ENCODE measurements at regions not wholly inside any gene's neighbourhood (a gene's known extent, or its start where the extent isn't known, plus 50 kb on each side); places are given as distances from the start of the nearest gene placed in this dataset.

GRCh38 chr9:11821306-11821975, 871.7 kb upstream of the TYRP1 start:
- CTCF ChIA-PET: no interaction called here
- Histone ChIP-seq H3K4me3 (ENCODE audit: low read depth, low read length) (no peak overlapping the region), H3K9me3 (ENCODE audit: control insufficient read depth, insufficient read depth, low read length) (no peaks in the 10 kb centered on the region), H3K27me3 (ENCODE audit: control insufficient read depth, insufficient read depth, low read length) (no peaks in the 10 kb centered on the region), H3K27ac (ENCODE audit: low read depth, low read length) (no peak overlapping the region)
- POLR2A ChIA-PET: no interaction called here
- no peak for DNase-seq (ENCODE audit: low read depth, low spot score)
- no peak for TF ChIP-seq CTCF (IDR thresholded peaks at IDR 0.05; ENCODE audit: low read depth, low read length)

GRCh38 chr9:11828201-11828600, 865.0 kb upstream of the TYRP1 start:
- Histone ChIP-seq H3K27me3 (ENCODE audit: control insufficient read depth, insufficient read depth, low read length) (no peaks in the 10 kb centered on the region), H3K9me3 (ENCODE audit: control insufficient read depth, insufficient read depth, low read length) (no peaks in the 10 kb centered on the region), H3K4me3 (ENCODE audit: low read depth, low read length) (no peak overlapping the region), H3K27ac (ENCODE audit: low read depth, low read length) (no peak overlapping the region)
- ChIA-PET POLR2A (no interaction called here), CTCF (no interaction called here)
- TF ChIP-seq CTCF (IDR thresholded peaks at IDR 0.05; ENCODE audit: low read depth, low read length): no peak
- DNase-seq (ENCODE audit: low read depth, low spot score): no peak

GRCh38 chr9:11833056-11833455, 860.1 kb upstream of the TYRP1 start:
- no peaks in the 10 kb centered on the region for H3K27me3 ChIP-seq (ENCODE audit: control insufficient read depth, insufficient read depth, low read length)
- POLR2A ChIA-PET: no interaction called here
- H3K9me3 ChIP-seq (ENCODE audit: control insufficient read depth, insufficient read depth, low read length): peaks cover 10% of the 10 kb centered on the region; the same call in 1 of the 2 replicates
- CTCF ChIA-PET: no interaction called here
- H3K27ac ChIP-seq (ENCODE audit: low read depth, low read length): no peak overlapping the region
- DNase-seq (ENCODE audit: low read depth, low spot score): no peak
- TF ChIP-seq CTCF (IDR thresholded peaks at IDR 0.05; ENCODE audit: low read depth, low read length): no peak
- no peak overlapping the region for H3K4me3 ChIP-seq (ENCODE audit: low read depth, low read length)

GRCh38 chr9:11868795-11869194, 824.4 kb upstream of the TYRP1 start:
- no peak overlapping the region for H3K27ac ChIP-seq (ENCODE audit: low read depth, low read length)
- no peaks in the 10 kb centered on the region for H3K9me3 ChIP-seq (ENCODE audit: control insufficient read depth, insufficient read depth, low read length)
- POLR2A ChIA-PET: no interaction called here
- TF ChIP-seq CTCF (IDR thresholded peaks at IDR 0.05; ENCODE audit: low read depth, low read length): no peak
- H3K27me3 ChIP-seq (ENCODE audit: control insufficient read depth, insufficient read depth, low read length): no peaks in the 10 kb centered on the region
- CTCF ChIA-PET: no interaction called here
- DNase-seq (ENCODE audit: low read depth, low spot score): no peak
- H3K4me3 ChIP-seq (ENCODE audit: low read depth, low read length): no peak overlapping the region

GRCh38 chr9:11871852-11872251, 821.3 kb upstream of the TYRP1 start:
- ChIA-PET POLR2A (no interaction called here), CTCF (no interaction called here)
- H3K27ac ChIP-seq (ENCODE audit: low read depth, low read length): no peak overlapping the region
- H3K9me3 ChIP-seq (ENCODE audit: control insufficient read depth, insufficient read depth, low read length): no peaks in the 10 kb centered on the region; the same call in 1 of the 2 replicates
- H3K4me3 ChIP-seq (ENCODE audit: low read depth, low read length): no peak overlapping the region
- no peak for TF ChIP-seq CTCF (IDR thresholded peaks at IDR 0.05; ENCODE audit: low read depth, low read length)
- no peak for DNase-seq (ENCODE audit: low read depth, low spot score)
- no peaks in the 10 kb centered on the region for H3K27me3 ChIP-seq (ENCODE audit: control insufficient read depth, insufficient read depth, low read length)
